Caco-2 (cell line): ENCODE measurements at regions not wholly inside any gene's neighbourhood (a gene's known extent, or its start where the extent isn't known, plus 50 kb on each side); places are given as distances from the start of the nearest gene placed in this dataset.

ENCODE experiments used
- BruUV-seq: library from RNA; stranded (reverse); fragments of 400-500 nt; replicated peaks from 2 replicates; lab custom pipeline; 2021; lab: Mats Ljungman, UMichigan
- CTCF ChIA-PET: fragments of 300-600 bp; sonication (Branson Sonifier 250); formaldehyde crosslinking; loops from one replicate; lab custom pipeline; 2022; ENCODE audit warnings: antibody characterized with exemption; lab: Charles Lee
- POLR2A ChIA-PET: fragments of 300-600 bp; sonication (Branson Sonifier 250); formaldehyde crosslinking; loops from one replicate; lab custom pipeline; 2022; ENCODE audit warnings: antibody characterized with exemption; lab: Charles Lee
- DNase-seq, 2 experiments: peaks; one replicate each; pipeline versions ENCODE4 v3.0.0 to v3.0.0-alpha.2; 2020 to 2022
- H3K27me3 ChIP-seq: replicated peaks from 2 replicates; pipeline ENCODE4 v1.6.0; 2011; ENCODE audit warnings: low read length; ENCODE audit not compliant: control insufficient read depth, insufficient read depth
- H3K36me3 ChIP-seq: 2 replicates; pipeline ENCODE4 v1.5.1; 2011; ENCODE audit warnings: low read length; ENCODE audit not compliant: control insufficient read depth, insufficient read depth
- H3K4me1 ChIP-seq: fragments of 250-450 bp; sonication (Bioruptor Pico); 2 replicates; pipeline ENCODE4 v1.5.1; 2020; ENCODE audit warnings: mild to moderate bottlenecking
- H3K4me3 ChIP-seq: 2 replicates; pipeline ENCODE4 v1.5.1; 2011; ENCODE audit warnings: low read depth, mild to moderate bottlenecking, control low read depth, low read length
- H3K9me3 ChIP-seq: fragments of 250-450 bp; sonication (Bioruptor Pico); 2 replicates; pipeline ENCODE4 v1.5.1; 2020; ENCODE audit warnings: mild to moderate bottlenecking, moderate library complexity
- H3K27ac Mint-ChIP-seq: one replicate; pipeline ENCODE4 v1.8.0; 2022; ENCODE audit warnings: mixed read lengths; ENCODE audit not compliant: unreplicated experiment
- H3K27me3 Mint-ChIP-seq: one replicate; pipeline ENCODE4 v1.8.0; 2022; ENCODE audit warnings: mixed read lengths; ENCODE audit not compliant: insufficient read depth, unreplicated experiment
- H3K36me3 Mint-ChIP-seq: one replicate; pipeline ENCODE4 v1.8.0; 2022; ENCODE audit warnings: mild to moderate bottlenecking, mixed read lengths; ENCODE audit not compliant: insufficient read depth, unreplicated experiment
- H3K4me1 Mint-ChIP-seq: one replicate; pipeline ENCODE4 v1.8.0; 2022; ENCODE audit warnings: low read depth, mixed read lengths; ENCODE audit not compliant: unreplicated experiment
- H3K4me3 Mint-ChIP-seq: one replicate; pipeline ENCODE4 v1.8.0; 2022; ENCODE audit warnings: mild to moderate bottlenecking, moderate library complexity, mixed read lengths; ENCODE audit not compliant: unreplicated experiment
- H3K9me3 Mint-ChIP-seq: one replicate; pipeline ENCODE4 v1.8.0; 2022; ENCODE audit warnings: mixed read lengths; ENCODE audit not compliant: unreplicated experiment
- intact Hi-C: fragments of 100-400 bp; cut with micrococcal nuclease; formaldehyde crosslinking; loops from one replicate; pipeline ENCODE4 v1.10.0; 2022; ENCODE audit not compliant: unreplicated experiment
- TF ChIP-seq, protein P1 (sequence below), 2 experiments: fragments of 200-600 bp in 1 of 2; IDR thresholded peaks; 1 replicate in 1 of 2; 2 replicates in 1 of 2; pipeline versions ENCODE4 v1.5.1 to v1.8.0; 2011 to 2022; ENCODE audit warnings: antibody characterized with exemption in 1 of 2, control low read depth in 1 of 2, inconsistent platforms in 1 of 2, low read depth in 1 of 2, low read length in 1 of 2, mild to moderate bottlenecking in 1 of 2, moderate library complexity in 1 of 2; ENCODE audit not compliant: insufficient read depth in 1 of 2, severe bottlenecking in 1 of 2, unreplicated experiment in 1 of 2

GRCh38 chr13:111864566-111864965, 202.4 kb upstream of the SOX1 start:
- H3K36me3 Mint-ChIP-seq = no peaks in the 10 kb centered on the region
- no peaks in the 10 kb centered on the region for H3K36me3 ChIP-seq
- ChIA-PET POLR2A (no interaction called here), CTCF (no interaction called here)
- no peak for DNase-seq
- H3K4me3 Mint-ChIP-seq = no peak overlapping the region
- peaks cover 20% of the 10 kb centered on the region for H3K9me3 Mint-ChIP-seq
- no TSS peak for BruUV-seq
- peaks cover 10% of the 10 kb centered on the region; the same call in 1 of the 2 replicates for H3K9me3 ChIP-seq
- H3K27me3 ChIP-seq = no peaks in the 10 kb centered on the region
- TF ChIP-seq, protein P1, sequence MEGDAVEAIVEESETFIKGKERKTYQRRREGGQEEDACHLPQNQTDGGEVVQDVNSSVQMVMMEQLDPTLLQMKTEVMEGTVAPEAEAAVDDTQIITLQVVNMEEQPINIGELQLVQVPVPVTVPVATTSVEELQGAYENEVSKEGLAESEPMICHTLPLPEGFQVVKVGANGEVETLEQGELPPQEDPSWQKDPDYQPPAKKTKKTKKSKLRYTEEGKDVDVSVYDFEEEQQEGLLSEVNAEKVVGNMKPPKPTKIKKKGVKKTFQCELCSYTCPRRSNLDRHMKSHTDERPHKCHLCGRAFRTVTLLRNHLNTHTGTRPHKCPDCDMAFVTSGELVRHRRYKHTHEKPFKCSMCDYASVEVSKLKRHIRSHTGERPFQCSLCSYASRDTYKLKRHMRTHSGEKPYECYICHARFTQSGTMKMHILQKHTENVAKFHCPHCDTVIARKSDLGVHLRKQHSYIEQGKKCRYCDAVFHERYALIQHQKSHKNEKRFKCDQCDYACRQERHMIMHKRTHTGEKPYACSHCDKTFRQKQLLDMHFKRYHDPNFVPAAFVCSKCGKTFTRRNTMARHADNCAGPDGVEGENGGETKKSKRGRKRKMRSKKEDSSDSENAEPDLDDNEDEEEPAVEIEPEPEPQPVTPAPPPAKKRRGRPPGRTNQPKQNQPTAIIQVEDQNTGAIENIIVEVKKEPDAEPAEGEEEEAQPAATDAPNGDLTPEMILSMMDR (IDR thresholded peaks at IDR 0.05; ENCODE audit: insufficient read depth in 1 of 2, low read depth in 1 of 2, low read length in 1 of 2, severe bottlenecking in 1 of 2, unreplicated experiment in 1 of 2) = no peak
- peaks cover 16% of the 10 kb centered on the region for H3K27me3 Mint-ChIP-seq
- H3K27ac Mint-ChIP-seq = no peak overlapping the region
- no peaks in the 10 kb centered on the region for H3K4me1 ChIP-seq
- H3K4me1 Mint-ChIP-seq = no peaks in the 10 kb centered on the region
- H3K4me3 ChIP-seq = no peak overlapping the region
- intact Hi-C loops = no loop called here

DNA sequence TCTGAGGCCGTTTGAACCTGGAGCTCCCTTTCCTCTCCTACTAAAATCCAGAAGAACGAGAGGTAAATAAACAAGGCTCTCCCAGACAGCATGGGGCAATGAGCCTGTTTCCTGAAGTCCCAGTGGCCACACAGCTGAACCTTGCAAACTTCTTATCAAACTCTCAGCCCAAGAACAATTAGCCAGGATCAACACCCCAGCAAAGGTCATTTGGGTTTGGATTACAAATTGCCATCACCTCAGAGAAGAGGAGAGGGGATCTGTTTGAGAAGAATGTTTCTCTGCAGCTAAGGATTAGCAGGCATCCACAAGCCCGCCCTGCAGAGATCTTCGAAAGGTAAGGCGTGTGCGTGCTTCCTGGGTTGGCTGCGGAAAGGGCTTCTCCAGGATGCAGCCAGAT, 201.9 kb upstream of the SOX1 start:
- no peak overlapping the region for H3K27ac Mint-ChIP-seq
- ChIA-PET CTCF (no interaction called here), POLR2A (no interaction called here)
- peaks cover 20% of the 10 kb centered on the region for H3K9me3 Mint-ChIP-seq
- BruUV-seq = no TSS peak
- H3K4me1 Mint-ChIP-seq = no peaks in the 10 kb centered on the region
- Histone ChIP-seq H3K4me1 (no peaks in the 10 kb centered on the region), H3K4me3 (no peak overlapping the region), H3K9me3 (peaks cover 10% of the 10 kb centered on the region; the same call in 1 of the 2 replicates), H3K27me3 (no peaks in the 10 kb centered on the region), H3K36me3 (no peaks in the 10 kb centered on the region)
- TF ChIP-seq, protein P1 (IDR thresholded peaks at IDR 0.05; ENCODE audit: insufficient read depth in 1 of 2, low read depth in 1 of 2, low read length in 1 of 2, severe bottlenecking in 1 of 2, unreplicated experiment in 1 of 2) = no peak
- no peak for DNase-seq
- intact Hi-C loops = no loop called here
- no peaks in the 10 kb centered on the region for H3K36me3 Mint-ChIP-seq
- H3K4me3 Mint-ChIP-seq = no peak overlapping the region
- H3K27me3 Mint-ChIP-seq = peaks cover 16% of the 10 kb centered on the region

GRCh38 chr13:111865826-111866225, 201.1 kb upstream of the SOX1 start:
- intact Hi-C loops = no loop called here

More at GRCh38 chr13:111865826-111866225, 201.1 kb upstream of the SOX1 start:
- H3K9me3 ChIP-seq = peaks cover 10% of the 10 kb centered on the region; the same call in 1 of the 2 replicates
- no peak overlapping the region for H3K27ac Mint-ChIP-seq
- ChIA-PET CTCF (interaction anchor here (0.5 kb wide), 1 partner anchor 211 kb away, joined by 3 read pairs; no protein-coding TSS in a partner anchor), POLR2A (no interaction called here)
- H3K4me3 Mint-ChIP-seq = no peak overlapping the region
- no peaks in the 10 kb centered on the region for H3K4me1 ChIP-seq
- no peaks in the 10 kb centered on the region for H3K4me1 Mint-ChIP-seq
- BruUV-seq = no TSS peak
- peaks cover 18% of the 10 kb centered on the region for H3K27me3 Mint-ChIP-seq
- TF ChIP-seq, protein P1 (IDR thresholded peaks at IDR 0.05; ENCODE audit: insufficient read depth in 1 of 2, low read depth in 1 of 2, low read length in 1 of 2, severe bottlenecking in 1 of 2, unreplicated experiment in 1 of 2) = no peak
- H3K36me3 ChIP-seq = no peaks in the 10 kb centered on the region
- no peaks in the 10 kb centered on the region for H3K36me3 Mint-ChIP-seq
- no peaks in the 10 kb centered on the region for H3K27me3 ChIP-seq
- no peak overlapping the region for H3K4me3 ChIP-seq
- no peak for DNase-seq
- H3K9me3 Mint-ChIP-seq = peaks cover 20% of the 10 kb centered on the region
